AG08396 (cell line): ENCODE measurements at regions not wholly inside any gene's neighbourhood (a gene's known extent, or its start where the extent isn't known, plus 50 kb on each side); places are given as distances from the start of the nearest gene placed in this dataset.
"Not testable (repeated sequence)": the region's sequence is repeated elsewhere in the genome, so short reads cannot be mapped to it uniquely, and the experiment has no call there.

Source experiments
- DNase-seq: peaks from one replicate; pipeline ENCODE4 v3.0.0; 2012; ENCODE audit warnings: low spot score, mixed read lengths

GRCh38 chr4:126853715-126854114, 779.0 kb upstream of the INTU start:
- no peak for DNase-seq

- DNase-seq: no peak
Measured at GRCh38 chr4:126856906-126857305, 775.9 kb upstream of the INTU start.

- no peak for DNase-seq
Measured at GRCh38 chr4:126859314-126859713, 773.4 kb upstream of the INTU start.

- no peak for DNase-seq
Measured at GRCh38 chr4:126859872-126860271, 772.9 kb upstream of the INTU start.

GRCh38 chr4:126860308-126860707, 772.4 kb upstream of the INTU start:
- no peak for DNase-seq

- DNase-seq: no peak
Measured at GRCh38 chr4:126869967-126870366, 762.8 kb upstream of the INTU start.

- no peak for DNase-seq
Measured at GRCh38 chr4:126871810-126872209, 760.9 kb upstream of the INTU start.

- DNase-seq: no peak
Measured at GRCh38 chr4:126874533-126874932, 758.2 kb upstream of the INTU start.

GRCh38 chr4:126888968-126889367, 743.8 kb upstream of the INTU start:
- DNase-seq: peak; percentile 31

GRCh38 chr4:126890383-126890782, 742.4 kb upstream of the INTU start:
- no peak for DNase-seq

- DNase-seq: no peak
Measured at GRCh38 chr4:126890994-126891393, 741.8 kb upstream of the INTU start.

- DNase-seq: no peak
Measured at GRCh38 chr4:126894963-126895362, 737.8 kb upstream of the INTU start.

GRCh38 chr4:126895988-126896570, 736.7 kb upstream of the INTU start:
- DNase-seq: no peak

- no peak for DNase-seq
Measured at GRCh38 chr4:126897038-126897437, 735.7 kb upstream of the INTU start.

- no peak for DNase-seq
Measured at GRCh38 chr4:126898815-126899214, 733.9 kb upstream of the INTU start.

GRCh38 chr4:126899331-126899801, 733.4 kb upstream of the INTU start:
- DNase-seq: peak; percentile 50

- no peak for DNase-seq
Measured at GRCh38 chr4:126906466-126906865, 726.3 kb upstream of the INTU start.

GRCh38 chr4:126907389-126907788, 725.4 kb upstream of the INTU start:
- no peak for DNase-seq

GRCh38 chr4:126916049-126916625, 716.6 kb upstream of the INTU start:
- DNase-seq: no peak

- DNase-seq: peak; percentile 35
Measured at GRCh38 chr4:126916626-126917140, 716.1 kb upstream of the INTU start.

- DNase-seq: not testable (repeated sequence)
Measured at GRCh38 chr4:126922328-126922938, 710.3 kb upstream of the INTU start.

GRCh38 chr4:126924237-126924636, 708.5 kb upstream of the INTU start:
- DNase-seq: no peak

GRCh38 chr4:126930059-126930458, 702.7 kb upstream of the INTU start:
- DNase-seq: not testable (repeated sequence)
